GM20000 (cell line): ENCODE measurements at regions not wholly inside any gene's neighbourhood (a gene's known extent, or its start where the extent isn't known, plus 50 kb on each side); places are given as distances from the start of the nearest gene placed in this dataset.

Experiments used
- DNase-seq: peaks from one replicate; pipeline ENCODE4 v3.0.0; 2012; ENCODE audit warnings: low spot score
- CTCF ChIP-seq: IDR thresholded peaks from 2 replicates; pipeline ENCODE4 v1.5.1; 2012; ENCODE audit warnings: mild to moderate bottlenecking, control low read depth; ENCODE audit errors: extremely low read depth, missing control alignments

- TF ChIP-seq CTCF: no peak
- DNase-seq: no peak
These were observed 501.4 kb downstream of the PYDC2 start for GRCh38 chr3:191962324-191962723.

- TF ChIP-seq CTCF: no peak
- DNase-seq: no peak
These were observed 502.2 kb downstream of the PYDC2 start for GRCh38 chr3:191963182-191963581.

- no peak for DNase-seq
These were observed 505.6 kb downstream of the PYDC2 start for GRCh38 chr3:191966556-191966955.

GRCh38 chr3:191968299-191968698 is 507.3 kb downstream of the PYDC2 start:
- TF ChIP-seq CTCF: no peak
- DNase-seq: no peak

More at GRCh38 chr3:191966556-191966955, 505.6 kb downstream of the PYDC2 start:
- no peak for TF ChIP-seq CTCF

GRCh38 chr3:191972714-191973398 is 511.9 kb downstream of the PYDC2 start:
- no peak for DNase-seq

GRCh38 chr3:191973820-191974219 is 512.9 kb downstream of the PYDC2 start:
- no peak for TF ChIP-seq CTCF
- no peak for DNase-seq

More at GRCh38 chr3:191972714-191973398, 511.9 kb downstream of the PYDC2 start:
- no peak for TF ChIP-seq CTCF

- no peak for DNase-seq
- no peak for TF ChIP-seq CTCF
These were observed 515.0 kb downstream of the PYDC2 start for GRCh38 chr3:191975936-191976335.
